SK-N-SH (cell line): ENCODE measurements at regions not wholly inside any gene's neighbourhood (a gene's known extent, or its start where the extent isn't known, plus 50 kb on each side); places are given as distances from the start of the nearest gene placed in this dataset.
A peak's percentile ranks its signal among the peaks of the same experiment; 100 is the strongest.

Experiments
- CTCF ChIA-PET: fragments of 300-600, 350-600 bp; formaldehyde crosslinking; extraction: SDS; loops from one replicate; lab custom pipeline; 2021; lab: Yijun Ruan, JAX
- POLR2A ChIA-PET: fragments of 350-600 bp; sonication (Branson Sonifier 250); formaldehyde crosslinking; extraction: SDS; loops from one replicate; lab custom pipeline; 2020; ENCODE audit warnings: antibody characterized with exemption, inconsistent platforms; lab: Yijun Ruan, JAX
- DNase-seq: peaks from one replicate; pipeline ENCODE4 v3.0.0; 2012
- H2AFZ ChIP-seq: fragments of 200-600 bp; sonication (generic); 2 replicates; pipeline ENCODE4 v1.8.1; 2016; ENCODE audit warnings: antibody characterized with exemption, mild to moderate bottlenecking, low read depth
- H3F3A ChIP-seq: fragments of 200-600 bp; sonication (generic); replicated peaks from 2 replicates; pipeline ENCODE3; 2016; ENCODE audit warnings: antibody characterized with exemption, mild to moderate bottlenecking; ENCODE audit not compliant: insufficient read depth
- H3K27ac ChIP-seq, 2 experiments: fragments of 200-500 bp in 1 of 2; fragments of 200-600 bp in 1 of 2; sonication (Bioruptor generic) in 1 of 2; sonication (generic), shearing (Covaris generic) in 1 of 2; 2 replicates each; pipeline versions ENCODE4 v1.5.1 to v1.6.1; 2014 to 2016; ENCODE audit warnings: low read depth in 2 of 2, inconsistent platforms in 1 of 2, low read length in 1 of 2, mild to moderate bottlenecking in 1 of 2, mixed read lengths in 1 of 2
- H3K27me3 ChIP-seq: fragments of 200-600 bp; sonication (generic), shearing (Covaris generic); 2 replicates; pipeline ENCODE4 v1.6.1; 2016; ENCODE audit warnings: mixed run types; ENCODE audit not compliant: insufficient read depth
- H3K36me3 ChIP-seq, 2 experiments: fragments of 200-500 bp in 1 of 2; fragments of 200-600 bp in 1 of 2; sonication (Bioruptor generic) in 1 of 2; sonication (generic) in 1 of 2; replicated peaks in 1 of 2; 2 replicates each; pipeline versions ENCODE3 to v1.5.1; 2014 to 2016; ENCODE audit warnings: low read length in 1 of 2, mild to moderate bottlenecking in 1 of 2; ENCODE audit not compliant: insufficient read depth in 2 of 2, control insufficient read depth in 1 of 2
- H3K4me1 ChIP-seq, 2 experiments: fragments of 200-500 bp in 1 of 2; fragments of 200-600 bp in 1 of 2; sonication (Bioruptor generic) in 1 of 2; sonication (generic), shearing (Covaris generic) in 1 of 2; 2 replicates each; pipeline versions ENCODE4 v1.5.1 to v1.6.1; 2014 to 2016; ENCODE audit warnings: low read depth in 1 of 2, low read length in 1 of 2, mixed run types in 1 of 2; ENCODE audit not compliant: insufficient read depth in 2 of 2, control insufficient read depth in 1 of 2
- H3K4me2 ChIP-seq: fragments of 200-600 bp; sonication (generic), shearing (Covaris generic); 2 replicates; pipeline ENCODE4 v1.6.1; 2017; ENCODE audit warnings: mixed run types
- H3K4me3 ChIP-seq, 2 experiments: fragments of 200-500 bp in 1 of 2; fragments of 200-600 bp in 1 of 2; sonication (Bioruptor generic) in 1 of 2; sonication (generic), shearing (Covaris generic) in 1 of 2; 2 replicates each; pipeline versions ENCODE4 v1.5.1 to v1.8.1; 2014 to 2016; ENCODE audit warnings: low read depth in 2 of 2, inconsistent platforms in 1 of 2, low read length in 1 of 2, mild to moderate bottlenecking in 1 of 2, mixed read lengths in 1 of 2, moderate library complexity in 1 of 2
- H3K79me2 ChIP-seq: fragments of 200-600 bp; sonication (generic); 2 replicates; pipeline ENCODE4 v1.8.1; 2017; ENCODE audit warnings: mild to moderate bottlenecking; ENCODE audit not compliant: insufficient read depth
- H3K9ac ChIP-seq: fragments of 200-600 bp; sonication (generic); 2 replicates; pipeline ENCODE4 v1.6.1; 2017; ENCODE audit warnings: mixed run types
- H3K9me2 ChIP-seq: fragments of 200-600 bp; sonication (generic); 2 replicates; pipeline ENCODE4 v1.6.1; 2017; ENCODE audit warnings: mixed run types
- H3K9me3 ChIP-seq: fragments of 200-600 bp; sonication (generic); 2 replicates; pipeline ENCODE4 v1.6.1; 2017; ENCODE audit warnings: mixed run types, mild to moderate bottlenecking, moderate library complexity
- H4K20me1 ChIP-seq: fragments of 200-600 bp; sonication (generic); 2 replicates; pipeline ENCODE4 v1.6.1; 2017; ENCODE audit warnings: mild to moderate bottlenecking, mixed run types; ENCODE audit not compliant: insufficient read depth
- CTCF ChIP-seq: fragments of 200-600 bp; sonication (generic); IDR thresholded peaks from 2 replicates; pipeline ENCODE4 v1.6.1; 2017; ENCODE audit warnings: antibody characterized with exemption, mild to moderate bottlenecking, moderate library complexity
- EP300 ChIP-seq, 2 experiments: IDR thresholded peaks; 2 replicates each; pipeline versions ENCODE4 v1.4.0 to v1.6.1; 2012; ENCODE audit warnings: borderline replicate concordance in 1 of 2, low read depth in 1 of 2, low read length in 1 of 2
- FOSL2 ChIP-seq: IDR thresholded peaks from 2 replicates; pipeline ENCODE4 v1.4.0; 2012; ENCODE audit warnings: low read depth, mild to moderate bottlenecking, moderate library complexity, borderline replicate concordance
- FOXM1 ChIP-seq: IDR thresholded peaks from 2 replicates; pipeline ENCODE4 v1.4.0; 2012; ENCODE audit warnings: low read depth, mild to moderate bottlenecking
- REST ChIP-seq: IDR thresholded peaks from 2 replicates; pipeline ENCODE4 v1.6.1; 2012; ENCODE audit warnings: mild to moderate bottlenecking, low read depth, low read length, moderate library complexity
- RXRA ChIP-seq: IDR thresholded peaks from 2 replicates; pipeline ENCODE4 v1.4.0; 2012; ENCODE audit warnings: low read depth, mild to moderate bottlenecking, borderline replicate concordance
- TAF1 ChIP-seq: IDR thresholded peaks from 2 replicates; pipeline ENCODE4 v1.6.1; 2012; ENCODE audit warnings: low read depth, mild to moderate bottlenecking, low read length, moderate library complexity, borderline replicate concordance
- WGBS: methylation state at CpG from one replicate; pipeline ENCODE4 v1.1.6; 2017; ENCODE audit warnings: low lambda C conversion rate; 5-methylcytosine and 5-hydroxymethylcytosine counted together

- no peak overlapping the region for H3K27ac ChIP-seq
- no peaks in the 10 kb centered on the region for H3K9me2 ChIP-seq
- H3K27me3 ChIP-seq = no peaks in the 10 kb centered on the region
- H3K4me2 ChIP-seq = no peak overlapping the region
- H3K4me3 ChIP-seq = no peak overlapping the region
- no peak overlapping the region for H2AFZ ChIP-seq
- no peaks in the 10 kb centered on the region for H3K79me2 ChIP-seq
- H3K4me1 ChIP-seq = peaks cover 0 to 7% of the 10 kb centered on the region in 2 experiments; a peak in 2 of 4 replicates
- no peak overlapping the region for H3K9ac ChIP-seq
- DNase-seq = no peak
- POLR2A ChIA-PET = no interaction called here
- H3K9me3 ChIP-seq = no peaks in the 10 kb centered on the region
- H3F3A ChIP-seq = no peaks in the 10 kb centered on the region
- H4K20me1 ChIP-seq = no peaks in the 10 kb centered on the region
- CTCF ChIA-PET = no interaction called here
- no peaks in the 10 kb centered on the region for H3K36me3 ChIP-seq
- 35% methylated on average over 2 of the region's 2 CpGs for WGBS
- TF ChIP-seq EP300 (IDR thresholded peaks at IDR 0.05; ENCODE audit: borderline replicate concordance in 1 of 2, low read depth in 1 of 2, low read length in 1 of 2) (no peak), CTCF (peak; percentile 32; the same call in 1 of the 2 replicates)
- TF ChIP-seq, all 33 proteins: peak for 1
These were observed 177.1 kb downstream of the IRS1 start for GRCh38 chr2:226622484-226622883.

- CTCF ChIA-PET = interaction anchor here (1.4 kb wide), 1 partner anchor 28 kb away, joined by 3 read pairs; no protein-coding TSS in a partner anchor
- DNase-seq = no peak
- Histone ChIP-seq H2AFZ (no peak overlapping the region), H3K4me1 (peaks cover 0 to 19% of the 10 kb centered on the region in 2 experiments; a peak in 2 of 4 replicates), H3K9me3 (no peaks in the 10 kb centered on the region), H3K9ac (no peak overlapping the region), H3K27ac (no peak overlapping the region), H3K4me3 (no peak overlapping the region), H3F3A (no peaks in the 10 kb centered on the region), H3K36me3 (no peaks in the 10 kb centered on the region), H3K27me3 (no peaks in the 10 kb centered on the region), H3K9me2 (no peaks in the 10 kb centered on the region), H3K79me2 (no peaks in the 10 kb centered on the region)
- TF ChIP-seq FOSL2 (no peak), TAF1 (no peak), RXRA (no peak), EP300 (IDR thresholded peaks at IDR 0.05; ENCODE audit: borderline replicate concordance in 1 of 2, low read depth in 1 of 2, low read length in 1 of 2) (no peak), FOXM1 (no peak), REST (no peak)
- TF ChIP-seq, all 33 proteins: peak for 0
- H4K20me1 ChIP-seq = no peaks in the 10 kb centered on the region
- H3K4me2 ChIP-seq = no peak overlapping the region
- POLR2A ChIA-PET = no interaction called here
- WGBS = 76% methylated on average over 3 of the region's 3 CpGs
These were observed 179.4 kb downstream of the IRS1 start for GRCh38 chr2:226620176-226620575.
